ENCODE measurements at regions not wholly inside any gene's neighbourhood (a gene's known extent, or its start where the extent isn't known, plus 50 kb on each side); places are given as distances from the start of the nearest gene placed in this dataset.
A peak's percentile ranks its signal among the peaks of the same experiment; 100 is the strongest.
"Not testable (repeated sequence)": the region's sequence is repeated elsewhere in the genome, so short reads cannot be mapped to it uniquely, and the experiment has no call there.

GRCh38 chr9:12993466-12993865, 218.6 kb downstream of the LURAP1L start:
- DNase-seq (ENCODE audit: low spot score): peak; percentile 59

- no peak for DNase-seq (ENCODE audit: low spot score)
Measured at GRCh38 chr9:12997009-12997408, 222.2 kb downstream of the LURAP1L start.

GRCh38 chr9:13001989-13002580, 227.3 kb downstream of the LURAP1L start:
- DNase-seq (ENCODE audit: low spot score): no peak

GRCh38 chr9:13002740-13003139, 227.9 kb downstream of the LURAP1L start:
- DNase-seq (ENCODE audit: low spot score): no peak

GRCh38 chr9:13009871-13010270, 235.1 kb downstream of the LURAP1L start:
- peak; percentile 90 for DNase-seq (ENCODE audit: low spot score)

GRCh38 chr9:13013991-13014883, 239.4 kb downstream of the LURAP1L start:
- no peak for DNase-seq (ENCODE audit: low spot score)

GRCh38 chr9:13017260-13017659, 242.4 kb downstream of the LURAP1L start:
- DNase-seq (ENCODE audit: low spot score): no peak

GRCh38 chr9:13020146-13021040, 245.6 kb downstream of the LURAP1L start:
- peak; percentile 62 for DNase-seq (ENCODE audit: low spot score)

- no peak for DNase-seq (ENCODE audit: low spot score)
Measured at GRCh38 chr9:13022756-13023155, 247.9 kb downstream of the LURAP1L start.

GRCh38 chr9:13023498-13023897, 248.7 kb downstream of the LURAP1L start:
- DNase-seq (ENCODE audit: low spot score): no peak

GRCh38 chr9:13026956-13027355, 252.1 kb downstream of the LURAP1L start:
- no peak for DNase-seq (ENCODE audit: low spot score)

GRCh38 chr9:13027879-13028278, 251.6 kb downstream of the MPDZ start:
- DNase-seq (ENCODE audit: low spot score): no peak

GRCh38 chr9:13032585-13032984, 246.9 kb downstream of the MPDZ start:
- DNase-seq (ENCODE audit: low spot score): no peak

- peak; percentile 78 for DNase-seq (ENCODE audit: low spot score)
Measured at GRCh38 chr9:13033959-13034693, 245.4 kb downstream of the MPDZ start.

GRCh38 chr9:13034694-13035002, 244.8 kb downstream of the MPDZ start:
- DNase-seq (ENCODE audit: low spot score): no peak

- DNase-seq (ENCODE audit: low spot score): no peak
Measured at GRCh38 chr9:13035822-13036221, 243.7 kb downstream of the MPDZ start.

- DNase-seq (ENCODE audit: low spot score): not testable (repeated sequence)
Measured at GRCh38 chr9:13037808-13038207, 241.7 kb downstream of the MPDZ start.

- no peak for DNase-seq (ENCODE audit: low spot score)
Measured at GRCh38 chr9:13047827-13048587, 231.5 kb downstream of the MPDZ start.

GRCh38 chr9:13049223-13049622, 230.3 kb downstream of the MPDZ start:
- no peak for DNase-seq (ENCODE audit: low spot score)

GRCh38 chr9:13053504-13053903, 226.0 kb downstream of the MPDZ start:
- no peak for DNase-seq (ENCODE audit: low spot score)

GRCh38 chr9:13054389-13054788, 225.1 kb downstream of the MPDZ start:
- no peak for DNase-seq (ENCODE audit: low spot score)

All from umbilical cord (tissue), 1 donor.